HCT116 (cell line): ENCODE measurements at regions not wholly inside any gene's neighbourhood (a gene's known extent, or its start where the extent isn't known, plus 50 kb on each side); places are given as distances from the start of the nearest gene placed in this dataset.

Source experiments
- ATAC-seq: fragments of 200-7000 bp; cut with Tn5 transposase; 2 replicates; pipeline ENCODE4 v1.9.1; 2020; ENCODE audit warnings: mild to moderate bottlenecking, moderate library complexity
- BruUV-seq: library from RNA; stranded (reverse); fragments of 400-500 nt; replicated peaks from 2 replicates; lab custom pipeline; 2021; lab: Mats Ljungman, UMichigan
- CTCF ChIA-PET: fragments of 300-600 bp; sonication (Branson Sonifier 250); formaldehyde crosslinking; loops from one replicate; lab custom pipeline; 2021; ENCODE audit warnings: antibody characterized with exemption; lab: Charles Lee
- POLR2A ChIA-PET: fragments of 300-600, 350-600 bp; sonication (Branson Sonifier 250); formaldehyde crosslinking; loops from one replicate; lab custom pipeline; 2021; ENCODE audit warnings: antibody characterized with exemption; lab: Charles Lee
- RAD21 ChIA-PET, 2 experiments: fragments of 300-600 bp; sonication (Branson Sonifier 250); formaldehyde crosslinking; loops; one replicate each; lab custom pipeline; 2023; ENCODE audit warnings: low total read pairs in 2 of 2; ENCODE audit not compliant: uncharacterized antibody in 2 of 2, unreplicated experiment in 2 of 2, low non-redundant PET in 1 of 2; lab: Charles Lee
- DNase-seq: peaks from one replicate; pipeline ENCODE4 v3.0.0-alpha.2; 2010; ENCODE audit warnings: low read depth, low spot score
- H2AFZ ChIP-seq: fragments of 200-600 bp; shearing (Covaris generic), sonication (generic); 2 replicates; pipeline ENCODE4 v1.6.1; 2017; ENCODE audit warnings: low read depth, mixed run types, mixed read lengths, antibody characterized with exemption, low read length; ENCODE audit not compliant: poor library complexity, severe bottlenecking
- H3K27ac ChIP-seq: 2 replicates; pipeline ENCODE4 v1.5.1; 2012; ENCODE audit warnings: low read depth, low read length
- H3K27me3 ChIP-seq: fragments of 200-600 bp; sonication (generic); 2 replicates; pipeline ENCODE4 v1.6.1; 2016; ENCODE audit warnings: mixed run types, low read length, mixed read lengths; ENCODE audit not compliant: insufficient read depth
- H3K36me3 ChIP-seq, 2 experiments: fragments of 200-500 bp in 1 of 2; fragments of 200-600 bp in 1 of 2; sonication (Bioruptor generic) in 1 of 2; sonication (generic) in 1 of 2; 2 replicates each; pipeline versions ENCODE4 v1.5.1 to v1.6.1; 2014 to 2016; ENCODE audit warnings: low read length in 2 of 2, inconsistent platforms in 1 of 2, mixed read lengths in 1 of 2, mixed run types in 1 of 2; ENCODE audit not compliant: insufficient read depth in 2 of 2, control insufficient read depth in 1 of 2
- H3K4me1 ChIP-seq, 2 experiments: fragments of 200-600 bp in 1 of 2; sonication (generic) in 1 of 2; 2 replicates each; pipeline versions ENCODE4 v1.5.1 to v1.6.1; 2012 to 2017; ENCODE audit warnings: low read length in 2 of 2, inconsistent platforms in 1 of 2, mild to moderate bottlenecking in 1 of 2, mixed read lengths in 1 of 2, mixed run types in 1 of 2, moderate library complexity in 1 of 2; ENCODE audit not compliant: insufficient read depth in 2 of 2, control insufficient read depth in 1 of 2
- H3K4me2 ChIP-seq: fragments of 200-600 bp; sonication (generic); 2 replicates; pipeline ENCODE4 v1.6.1; 2017; ENCODE audit warnings: mixed run types, low read length, mixed read lengths
- H3K4me3 ChIP-seq, 2 experiments: fragments of 200-600 bp in 1 of 2; sonication (generic) in 1 of 2; replicated peaks in 1 of 2; 2 replicates each; pipeline ENCODE4 v1.5.1; 2011 to 2016; ENCODE audit warnings: low read length in 2 of 2, control low read depth in 1 of 2, low read depth in 1 of 2, mild to moderate bottlenecking in 1 of 2, mixed read lengths in 1 of 2, mixed run types in 1 of 2
- H3K79me2 ChIP-seq: fragments of 200-600 bp; sonication (generic); 2 replicates; pipeline ENCODE4 v1.6.1; 2017; ENCODE audit warnings: mild to moderate bottlenecking, mixed run types, low read length, moderate library complexity, mixed read lengths; ENCODE audit not compliant: insufficient read depth
- H3K9ac ChIP-seq: fragments of 200-600 bp; sonication (generic); 2 replicates; pipeline ENCODE4 v1.6.1; 2016; ENCODE audit warnings: low read length, mixed read lengths
- H3K9me2 ChIP-seq: fragments of 200-600 bp; sonication (generic), shearing (Covaris generic); 2 replicates; pipeline ENCODE4 v1.6.1; 2017; ENCODE audit warnings: mixed run types, mild to moderate bottlenecking, moderate library complexity; ENCODE audit not compliant: insufficient read depth
- H3K9me3 ChIP-seq, 2 experiments: fragments of 200-500 bp in 1 of 2; fragments of 200-600 bp in 1 of 2; sonication (Bioruptor generic) in 1 of 2; sonication (generic) in 1 of 2; 2 replicates each; pipeline ENCODE4 v1.6.1; 2014 to 2017; ENCODE audit warnings: low read length in 2 of 2, mixed read lengths in 2 of 2, inconsistent platforms in 1 of 2, low read depth in 1 of 2, mild to moderate bottlenecking in 1 of 2, mixed run types in 1 of 2, moderate library complexity in 1 of 2; ENCODE audit not compliant: control insufficient read depth in 1 of 2, insufficient read depth in 1 of 2
- H4K20me1 ChIP-seq: fragments of 200-600 bp; sonication (generic), shearing (Covaris generic); 2 replicates; pipeline ENCODE4 v1.6.1; 2017; ENCODE audit warnings: mixed run types, mild to moderate bottlenecking, moderate library complexity; ENCODE audit not compliant: insufficient read depth
- EGR1 ChIP-seq: IDR thresholded peaks from 2 replicates; pipeline ENCODE4 v1.6.1; 2012; ENCODE audit warnings: low read depth
- EZH2 ChIP-seq: fragments of 200-600 bp; sonication (generic); IDR thresholded peaks from 2 replicates; pipeline ENCODE4 v1.6.1; 2017; ENCODE audit warnings: antibody characterized with exemption, mixed run types
- EZH2phosphoT487 ChIP-seq: fragments of 200-600 bp; IDR thresholded peaks from 2 replicates; pipeline ENCODE4 v1.6.1; 2018; ENCODE audit warnings: antibody characterized with exemption, borderline replicate concordance
- FOSL1 ChIP-seq: IDR thresholded peaks from 2 replicates; pipeline ENCODE4 v1.6.1; 2012; ENCODE audit warnings: low read depth
- JUND ChIP-seq: IDR thresholded peaks from 2 replicates; pipeline ENCODE4 v1.6.1; 2012
- POLR2A ChIP-seq: IDR thresholded peaks from 2 replicates; pipeline ENCODE4 v1.7.0; 2011; ENCODE audit warnings: borderline replicate concordance; ENCODE audit not compliant: insufficient read depth, insufficient read length; ENCODE audit errors: extremely low read depth
- POLR2AphosphoS5 ChIP-seq: IDR thresholded peaks from 2 replicates; pipeline ENCODE4 v1.6.1; 2011; ENCODE audit warnings: mild to moderate bottlenecking, low read depth, low read length, moderate library complexity
- REST ChIP-seq: IDR thresholded peaks from 2 replicates; pipeline ENCODE4 v1.6.1; 2012; ENCODE audit warnings: low read depth
- SIN3A ChIP-seq: IDR thresholded peaks from 2 replicates; pipeline ENCODE4 v1.6.1; 2012; ENCODE audit warnings: low read depth
- SP1 ChIP-seq: IDR thresholded peaks from 2 replicates; pipeline ENCODE4 v1.6.1; 2012; ENCODE audit warnings: low read depth
- TCF7L2 ChIP-seq: IDR thresholded peaks from 2 replicates; pipeline ENCODE4 v1.7.0; 2011; ENCODE audit warnings: borderline replicate concordance, inconsistent platforms; ENCODE audit not compliant: insufficient read depth, insufficient read length; ENCODE audit errors: extremely low read depth
- ZFX ChIP-seq: fragments of 450-650 bp; IDR thresholded peaks from 2 replicates; pipeline ENCODE4 v1.6.1; 2017
- ZNF274 ChIP-seq: fragments of 200-500 bp; sonication (Bioruptor generic); IDR thresholded peaks from 2 replicates; pipeline ENCODE4 v1.6.1; 2014; ENCODE audit warnings: mild to moderate bottlenecking, low read depth, low read length, inconsistent platforms
- intact Hi-C: fragments of 100-400 bp; cut with micrococcal nuclease; formaldehyde crosslinking; loops from 2 replicates; pipeline ENCODE4 v1.10.0; 2022
- TF ChIP-seq, protein P1 (sequence below): IDR thresholded peaks from 2 replicates; pipeline ENCODE4 v1.6.1; 2011; ENCODE audit warnings: mild to moderate bottlenecking, low read length, moderate library complexity; ENCODE audit not compliant: insufficient replicate concordance; ENCODE audit errors: extremely low read depth

- POLR2A ChIA-PET: no interaction called here
- Histone ChIP-seq H3K4me2 (no peak overlapping the region), H3K9ac (no peak overlapping the region), H3K4me3 (no peak overlapping the region), H4K20me1 (no peaks in the 10 kb centered on the region), H2AFZ (no peak overlapping the region), H3K9me3 (no peaks in the 10 kb centered on the region), H3K4me1 (no peaks in the 10 kb centered on the region), H3K27ac (no peak overlapping the region), H3K9me2 (no peaks in the 10 kb centered on the region), H3K79me2 (no peaks in the 10 kb centered on the region), H3K36me3 (no peaks in the 10 kb centered on the region), H3K27me3 (peaks cover 48% of the 10 kb centered on the region)
- BruUV-seq: no TSS peak
- CTCF ChIA-PET: no interaction called here
- ATAC-seq (no peak), DNase-seq (no peak)
- RAD21 ChIA-PET: no interaction called here
- intact Hi-C loops: no loop called here
- TF ChIP-seq EZH2phosphoT487 (no peak), TCF7L2 (no peak), ZFX (no peak), REST (no peak), FOSL1 (no peak), POLR2A (no peak), SP1 (no peak), ZNF274 (no peak), SIN3A (no peak), POLR2AphosphoS5 (no peak), EZH2 (no peak), EGR1 (no peak), JUND (no peak)
- TF ChIP-seq, protein P1, sequence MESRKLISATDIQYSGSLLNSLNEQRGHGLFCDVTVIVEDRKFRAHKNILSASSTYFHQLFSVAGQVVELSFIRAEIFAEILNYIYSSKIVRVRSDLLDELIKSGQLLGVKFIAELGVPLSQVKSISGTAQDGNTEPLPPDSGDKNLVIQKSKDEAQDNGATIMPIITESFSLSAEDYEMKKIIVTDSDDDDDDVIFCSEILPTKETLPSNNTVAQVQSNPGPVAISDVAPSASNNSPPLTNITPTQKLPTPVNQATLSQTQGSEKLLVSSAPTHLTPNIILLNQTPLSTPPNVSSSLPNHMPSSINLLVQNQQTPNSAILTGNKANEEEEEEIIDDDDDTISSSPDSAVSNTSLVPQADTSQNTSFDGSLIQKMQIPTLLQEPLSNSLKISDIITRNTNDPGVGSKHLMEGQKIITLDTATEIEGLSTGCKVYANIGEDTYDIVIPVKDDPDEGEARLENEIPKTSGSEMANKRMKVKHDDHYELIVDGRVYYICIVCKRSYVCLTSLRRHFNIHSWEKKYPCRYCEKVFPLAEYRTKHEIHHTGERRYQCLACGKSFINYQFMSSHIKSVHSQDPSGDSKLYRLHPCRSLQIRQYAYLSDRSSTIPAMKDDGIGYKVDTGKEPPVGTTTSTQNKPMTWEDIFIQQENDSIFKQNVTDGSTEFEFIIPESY: no peak
- TF ChIP-seq, all 23 proteins: peak for 0
Measured at GRCh38 chr11:116610190-116610589, 162.6 kb downstream of the BUD13 start.
